ENCODE measurements at regions not wholly inside any gene's neighbourhood (a gene's known extent, or its start where the extent isn't known, plus 50 kb on each side); places are given as distances from the start of the nearest gene placed in this dataset.

GRCh38 chr6:170048615-170049256, 242.1 kb downstream of the DLL1 start:
- H3K36me3 Mint-ChIP-seq (ENCODE audit: low read depth, unreplicated experiment) = peaks cover 4% of the 10 kb centered on the region
- no peak overlapping the region for H3K27ac Mint-ChIP-seq (ENCODE audit: unreplicated experiment)
- H3K9me3 Mint-ChIP-seq (ENCODE audit: unreplicated experiment) = peaks cover 7% of the 10 kb centered on the region
- FAIRE-seq (no peak), DNase-seq (ENCODE audit: low read depth) (no peak)
- Histone ChIP-seq H3K4me1 (ENCODE audit: insufficient read depth, low read length) (no peaks in the 10 kb centered on the region), H3K36me3 (ENCODE audit: insufficient read depth, low read length) (no peaks in the 10 kb centered on the region), H4K20me1 (ENCODE audit: insufficient read depth, low read length) (no peaks in the 10 kb centered on the region), H3K27me3 (ENCODE audit: insufficient read depth, low read length) (no peaks in the 10 kb centered on the region), H3K9ac (ENCODE audit: low read length) (no peak overlapping the region), H3K4me2 (ENCODE audit: low read length) (no peak overlapping the region), H3K79me2 (ENCODE audit: insufficient read depth, low read length) (no peaks in the 10 kb centered on the region), H2AFZ (ENCODE audit: low read depth, low read length) (no peak overlapping the region), H3K27ac (ENCODE audit: low read depth, low read length) (no peak overlapping the region), H3K9me3 (ENCODE audit: insufficient read depth, low read depth, low read length) (peaks cover 5% of the 10 kb centered on the region), H3K4me3 (ENCODE audit: insufficient read depth, low read depth, low read length) (no peak overlapping the region)
- H3K4me3 Mint-ChIP-seq (ENCODE audit: unreplicated experiment) = no peak overlapping the region
- TF ChIP-seq, protein P1, sequence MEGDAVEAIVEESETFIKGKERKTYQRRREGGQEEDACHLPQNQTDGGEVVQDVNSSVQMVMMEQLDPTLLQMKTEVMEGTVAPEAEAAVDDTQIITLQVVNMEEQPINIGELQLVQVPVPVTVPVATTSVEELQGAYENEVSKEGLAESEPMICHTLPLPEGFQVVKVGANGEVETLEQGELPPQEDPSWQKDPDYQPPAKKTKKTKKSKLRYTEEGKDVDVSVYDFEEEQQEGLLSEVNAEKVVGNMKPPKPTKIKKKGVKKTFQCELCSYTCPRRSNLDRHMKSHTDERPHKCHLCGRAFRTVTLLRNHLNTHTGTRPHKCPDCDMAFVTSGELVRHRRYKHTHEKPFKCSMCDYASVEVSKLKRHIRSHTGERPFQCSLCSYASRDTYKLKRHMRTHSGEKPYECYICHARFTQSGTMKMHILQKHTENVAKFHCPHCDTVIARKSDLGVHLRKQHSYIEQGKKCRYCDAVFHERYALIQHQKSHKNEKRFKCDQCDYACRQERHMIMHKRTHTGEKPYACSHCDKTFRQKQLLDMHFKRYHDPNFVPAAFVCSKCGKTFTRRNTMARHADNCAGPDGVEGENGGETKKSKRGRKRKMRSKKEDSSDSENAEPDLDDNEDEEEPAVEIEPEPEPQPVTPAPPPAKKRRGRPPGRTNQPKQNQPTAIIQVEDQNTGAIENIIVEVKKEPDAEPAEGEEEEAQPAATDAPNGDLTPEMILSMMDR (IDR thresholded peaks at IDR 0.05; ENCODE audit: insufficient read depth, low read depth, low read length) = no peak
- no peak for TF ChIP-seq EZH2 (IDR thresholded peaks at IDR 0.05; ENCODE audit: insufficient read depth, low read length)
- peaks cover 49% of the 10 kb centered on the region for H3K27me3 Mint-ChIP-seq (ENCODE audit: low read depth, unreplicated experiment)
- H3K4me1 Mint-ChIP-seq (ENCODE audit: low read depth, unreplicated experiment) = no peaks in the 10 kb centered on the region

DNA sequence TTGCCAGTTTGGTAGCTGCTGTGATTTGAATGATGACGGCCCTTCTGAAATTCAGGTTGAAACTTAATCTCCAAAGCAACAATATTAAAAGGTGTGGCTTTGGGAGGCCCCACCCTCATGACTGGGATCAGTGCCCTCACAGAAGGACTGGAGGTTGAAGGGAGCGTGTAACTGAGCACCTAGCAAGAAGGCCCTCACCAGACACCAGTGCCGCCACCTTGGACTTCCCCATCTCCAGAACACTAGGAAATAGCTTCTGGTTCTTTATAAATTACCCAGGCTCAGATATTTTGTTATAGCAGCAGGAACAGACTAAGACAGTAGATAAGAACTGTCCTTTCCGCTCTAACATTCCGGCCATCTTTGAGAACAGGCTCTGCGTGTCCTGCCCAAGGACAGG, 243.1 kb downstream of the DLL1 start:
- H3K4me3 Mint-ChIP-seq (ENCODE audit: unreplicated experiment) = no peak overlapping the region
- H3K9me3 Mint-ChIP-seq (ENCODE audit: unreplicated experiment) = peaks cover 4% of the 10 kb centered on the region
- Histone ChIP-seq H3K4me3 (ENCODE audit: insufficient read depth, low read depth, low read length) (no peak overlapping the region), H3K27ac (ENCODE audit: low read depth, low read length) (no peak overlapping the region), H3K4me2 (ENCODE audit: low read length) (no peak overlapping the region), H3K27me3 (ENCODE audit: insufficient read depth, low read length) (no peaks in the 10 kb centered on the region), H4K20me1 (ENCODE audit: insufficient read depth, low read length) (no peaks in the 10 kb centered on the region), H3K9me3 (ENCODE audit: insufficient read depth, low read depth, low read length) (peaks cover 3% of the 10 kb centered on the region), H3K9ac (ENCODE audit: low read length) (no peak overlapping the region), H3K36me3 (ENCODE audit: insufficient read depth, low read length) (no peaks in the 10 kb centered on the region), H3K4me1 (ENCODE audit: insufficient read depth, low read length) (no peaks in the 10 kb centered on the region), H2AFZ (ENCODE audit: low read depth, low read length) (no peak overlapping the region), H3K79me2 (ENCODE audit: insufficient read depth, low read length) (no peaks in the 10 kb centered on the region)
- H3K4me1 Mint-ChIP-seq (ENCODE audit: low read depth, unreplicated experiment) = no peaks in the 10 kb centered on the region
- no peak for TF ChIP-seq EZH2 (IDR thresholded peaks at IDR 0.05; ENCODE audit: insufficient read depth, low read length)
- TF ChIP-seq, protein P1 (IDR thresholded peaks at IDR 0.05; ENCODE audit: insufficient read depth, low read depth, low read length) = no peak
- peaks cover 4% of the 10 kb centered on the region for H3K36me3 Mint-ChIP-seq (ENCODE audit: low read depth, unreplicated experiment)
- peaks cover 50% of the 10 kb centered on the region for H3K27me3 Mint-ChIP-seq (ENCODE audit: low read depth, unreplicated experiment)
- H3K27ac Mint-ChIP-seq (ENCODE audit: unreplicated experiment) = no peak overlapping the region
- FAIRE-seq (no peak), DNase-seq (ENCODE audit: low read depth) (no peak)

Measured in astrocyte (in vitro differentiated cells and primary cell).